ENCODE measurements at regions not wholly inside any gene's neighbourhood (a gene's known extent, or its start where the extent isn't known, plus 50 kb on each side); places are given as distances from the start of the nearest gene placed in this dataset.

- TF ChIP-seq CTCF (IDR thresholded peaks at IDR 0.05) (no peak), POLR2A (IDR thresholded peaks at IDR 0.05) (no peak)
Measured at GRCh38 chr3:103786296-103786695, 1351.5 kb downstream of the ZPLD1 start.
